Loucy (cell line): ENCODE measurements at regions not wholly inside any gene's neighbourhood (a gene's known extent, or its start where the extent isn't known, plus 50 kb on each side); places are given as distances from the start of the nearest gene placed in this dataset.

ENCODE experiments used
- EZH2phosphoT487 ChIP-seq: fragments of 200-600 bp; IDR thresholded peaks from 2 replicates; pipeline ENCODE4 v1.6.1; 2018; ENCODE audit warnings: antibody characterized with exemption, mild to moderate bottlenecking, moderate library complexity, borderline replicate concordance
- TF ChIP-seq, protein P1 (sequence below): fragments of 200-600 bp; sonication (generic); conservative IDR thresholded peaks from 2 replicates; pipeline ENCODE4 v1.5.1; 2014; ENCODE audit warnings: mild to moderate bottlenecking, antibody characterized with exemption, low read length

DNA sequence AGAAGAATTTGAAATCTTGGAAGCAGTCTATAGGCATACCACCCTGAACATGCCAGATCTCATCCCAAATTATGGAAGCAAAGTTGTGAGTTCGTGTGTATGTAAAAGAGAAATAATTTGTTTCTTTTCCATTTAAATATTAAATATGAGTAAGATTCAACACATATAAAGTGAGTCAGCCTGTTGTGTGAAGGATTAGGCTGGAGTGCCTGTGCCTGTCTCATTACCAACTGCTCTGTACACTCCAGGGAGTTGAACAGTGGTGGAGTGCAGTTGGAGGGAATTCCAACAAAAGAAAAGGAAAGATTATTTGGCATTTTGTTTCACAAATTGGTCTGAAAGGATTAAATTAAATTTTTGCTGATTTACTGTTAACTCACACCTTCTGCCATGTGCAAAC, 435.6 kb downstream of the FAT4 start:
- TF ChIP-seq, protein P1, sequence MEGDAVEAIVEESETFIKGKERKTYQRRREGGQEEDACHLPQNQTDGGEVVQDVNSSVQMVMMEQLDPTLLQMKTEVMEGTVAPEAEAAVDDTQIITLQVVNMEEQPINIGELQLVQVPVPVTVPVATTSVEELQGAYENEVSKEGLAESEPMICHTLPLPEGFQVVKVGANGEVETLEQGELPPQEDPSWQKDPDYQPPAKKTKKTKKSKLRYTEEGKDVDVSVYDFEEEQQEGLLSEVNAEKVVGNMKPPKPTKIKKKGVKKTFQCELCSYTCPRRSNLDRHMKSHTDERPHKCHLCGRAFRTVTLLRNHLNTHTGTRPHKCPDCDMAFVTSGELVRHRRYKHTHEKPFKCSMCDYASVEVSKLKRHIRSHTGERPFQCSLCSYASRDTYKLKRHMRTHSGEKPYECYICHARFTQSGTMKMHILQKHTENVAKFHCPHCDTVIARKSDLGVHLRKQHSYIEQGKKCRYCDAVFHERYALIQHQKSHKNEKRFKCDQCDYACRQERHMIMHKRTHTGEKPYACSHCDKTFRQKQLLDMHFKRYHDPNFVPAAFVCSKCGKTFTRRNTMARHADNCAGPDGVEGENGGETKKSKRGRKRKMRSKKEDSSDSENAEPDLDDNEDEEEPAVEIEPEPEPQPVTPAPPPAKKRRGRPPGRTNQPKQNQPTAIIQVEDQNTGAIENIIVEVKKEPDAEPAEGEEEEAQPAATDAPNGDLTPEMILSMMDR: no peak
- TF ChIP-seq EZH2phosphoT487: no peak
